CD4-positive, alpha-beta T cell (primary cell): ENCODE measurements at regions not wholly inside any gene's neighbourhood (a gene's known extent, or its start where the extent isn't known, plus 50 kb on each side); places are given as distances from the start of the nearest gene placed in this dataset.

Experiments used
- ATAC-seq: fragments of 200-7000 bp; cut with Tn5 transposase; one replicate; pipeline ENCODE4 v1.10.0; 2022; ENCODE audit warnings: mild to moderate bottlenecking; ENCODE audit not compliant: poor library complexity
- CTCF ChIA-PET: fragments of 350-600 bp; sonication (Branson Sonifier 250); formaldehyde crosslinking; loops from one replicate; lab custom pipeline; 2021; ENCODE audit warnings: antibody characterized with exemption, inconsistent platforms; lab: Charles Lee
- POLR2A ChIA-PET: fragments of 350-600 bp; sonication (Branson Sonifier 250); formaldehyde crosslinking; loops from one replicate; lab custom pipeline; 2021; ENCODE audit warnings: antibody characterized with exemption, inconsistent platforms; lab: Charles Lee
- DNase-seq, 14 experiments: peaks; one replicate each; pipeline ENCODE4 v3.0.0-alpha.2; 2013 to 2020; ENCODE audit warnings: mixed read lengths in 2 of 14
- H3K27ac ChIP-seq, 2 donors: one replicate each; pipeline versions ENCODE4 v1.5.1 to v1.7.0; 2013; ENCODE audit warnings: low read length in 2 of 2, low read depth in 1 of 2, mild to moderate bottlenecking in 1 of 2
- H3K27me3 ChIP-seq, 2 experiments: 1 replicate in 1 of 2; 2 replicates in 1 of 2; pipeline versions ENCODE4 v1.6.1 to v1.7.0; 2013; ENCODE audit warnings: low read length in 2 of 2, control low read depth in 1 of 2, mild to moderate bottlenecking in 1 of 2, moderate library complexity in 1 of 2; ENCODE audit not compliant: insufficient read depth in 2 of 2, control insufficient read depth in 1 of 2
- H3K36me3 ChIP-seq: one replicate; pipeline ENCODE4 v1.6.1; 2013; ENCODE audit warnings: low read length, control low read depth; ENCODE audit not compliant: insufficient read depth
- H3K4me1 ChIP-seq: one replicate; pipeline ENCODE4 v1.6.1; 2013; ENCODE audit warnings: low read length, control low read depth; ENCODE audit not compliant: insufficient read depth
- H3K4me3 ChIP-seq: one replicate; pipeline ENCODE4 v1.5.1; 2013; ENCODE audit warnings: mild to moderate bottlenecking, low read length, moderate library complexity
- H3K9me3 ChIP-seq, 2 experiments: 1 replicate in 1 of 2; 2 replicates in 1 of 2; pipeline versions ENCODE4 v1.6.1 to v1.7.0; 2013; ENCODE audit warnings: low read length in 2 of 2, mild to moderate bottlenecking in 2 of 2, control low read depth in 1 of 2, moderate library complexity in 1 of 2; ENCODE audit not compliant: control insufficient read depth in 1 of 2, insufficient read depth in 1 of 2
- H3K27ac Mint-ChIP-seq: one replicate; pipeline ENCODE4 v1.8.0; 2020; ENCODE audit warnings: mixed read lengths
- H3K27me3 Mint-ChIP-seq: one replicate; pipeline ENCODE4 v1.8.0; 2021; ENCODE audit warnings: mixed read lengths
- H3K36me3 Mint-ChIP-seq: one replicate; pipeline ENCODE4 v1.8.0; 2021; ENCODE audit warnings: low read depth, mixed read lengths
- H3K4me1 Mint-ChIP-seq: one replicate; pipeline ENCODE4 v1.8.0; 2021; ENCODE audit warnings: low read depth, mixed read lengths
- H3K4me3 Mint-ChIP-seq: one replicate; pipeline ENCODE4 v1.8.0; 2020; ENCODE audit warnings: mild to moderate bottlenecking, mixed read lengths
- H3K9me3 Mint-ChIP-seq: one replicate; pipeline ENCODE4 v1.8.0; 2020; ENCODE audit warnings: mixed read lengths
- CTCF ChIP-seq: fragments of 200-600 bp; IDR thresholded peaks from one replicate; pipeline ENCODE4 v1.8.0; 2022; ENCODE audit warnings: antibody characterized with exemption, mild to moderate bottlenecking
- intact Hi-C, 2 experiments: fragments of 100-400 bp; cut with DNase I in 1 of 2; cut with micrococcal nuclease in 1 of 2; formaldehyde crosslinking; loops; one replicate each; pipeline versions ENCODE4 v1.15.1 to v1.9.0; 2023 to 2025; cut with DNase I, micrococcal nuclease

GRCh38 chrX:26722666-26723428 is 506.9 kb downstream of the MAGEB5 start:
- H3K27me3 ChIP-seq: no peaks in the 10 kb centered on the region
- Mint-ChIP-seq H3K9me3 (peaks cover 4% of the 10 kb centered on the region), H3K27me3 (no peaks in the 10 kb centered on the region), H3K4me3 (no peak overlapping the region), H3K36me3 (no peaks in the 10 kb centered on the region), H3K27ac (no peak overlapping the region), H3K4me1 (no peaks in the 10 kb centered on the region)
- ChIA-PET CTCF (no interaction called here), POLR2A (no interaction called here)
- ATAC-seq (no peak), DNase-seq (no peak)
- H3K9me3 ChIP-seq: peaks cover 0 to 14% of the 10 kb centered on the region in 2 experiments
- H3K27ac ChIP-seq: no peak overlapping the region
- no peak overlapping the region for H3K4me3 ChIP-seq
- intact Hi-C loops: no loop called here
- no peaks in the 10 kb centered on the region for H3K36me3 ChIP-seq
- no peak for TF ChIP-seq CTCF
- H3K4me1 ChIP-seq: no peaks in the 10 kb centered on the region

GRCh38 chrX:26672571-26672970 is 456.6 kb downstream of the MAGEB5 start:
- ChIA-PET POLR2A (no interaction called here), CTCF (no interaction called here)
- intact Hi-C loops: no loop called here
- Histone ChIP-seq H3K36me3 (no peaks in the 10 kb centered on the region), H3K27ac (no peak overlapping the region), H3K4me3 (no peak overlapping the region), H3K9me3 (no peaks in the 10 kb centered on the region), H3K4me1 (no peaks in the 10 kb centered on the region), H3K27me3 (no peaks in the 10 kb centered on the region)
- no peak for TF ChIP-seq CTCF
- H3K27me3 Mint-ChIP-seq: no peaks in the 10 kb centered on the region
- H3K27ac Mint-ChIP-seq: no peak overlapping the region
- H3K4me3 Mint-ChIP-seq: no peak overlapping the region
- DNase-seq: no peak
- no peaks in the 10 kb centered on the region for H3K9me3 Mint-ChIP-seq
- no peaks in the 10 kb centered on the region for H3K4me1 Mint-ChIP-seq
- H3K36me3 Mint-ChIP-seq: no peaks in the 10 kb centered on the region
- no peak for ATAC-seq

- Histone ChIP-seq H3K9me3 (no peaks in the 10 kb centered on the region), H3K36me3 (no peaks in the 10 kb centered on the region), H3K27ac (no peak overlapping the region), H3K27me3 (no peaks in the 10 kb centered on the region), H3K4me3 (no peak overlapping the region), H3K4me1 (no peaks in the 10 kb centered on the region)
- no peak overlapping the region for H3K4me3 Mint-ChIP-seq
- ATAC-seq (no peak), DNase-seq (no peak)
- no peaks in the 10 kb centered on the region for H3K9me3 Mint-ChIP-seq
- intact Hi-C loops: no loop called here
- no peaks in the 10 kb centered on the region for H3K36me3 Mint-ChIP-seq
- no peaks in the 10 kb centered on the region for H3K4me1 Mint-ChIP-seq
- TF ChIP-seq CTCF: no peak
- ChIA-PET CTCF (no interaction called here), POLR2A (no interaction called here)
- no peaks in the 10 kb centered on the region for H3K27me3 Mint-ChIP-seq
- H3K27ac Mint-ChIP-seq: no peak overlapping the region
Observed at GRCh38 chrX:26670521-26670920, 454.6 kb downstream of the MAGEB5 start.
